Omental fat pad (tissue), 3 donors: ENCODE measurements at regions not wholly inside any gene's neighbourhood (a gene's known extent, or its start where the extent isn't known, plus 50 kb on each side); places are given as distances from the start of the nearest gene placed in this dataset.

Experiments used
- ATAC-seq: fragments of 150-250 bp; one replicate; pipeline ENCODE4 v1.9.1; 2016; ENCODE audit warnings: mild to moderate bottlenecking, moderate library complexity; ENCODE audit not compliant: low FRiP score
- DNase-seq: peaks from one replicate; pipeline ENCODE4 v3.0.0-alpha.2; 2019; ENCODE audit warnings: low spot score
- TF ChIP-seq, protein P1 (sequence below), 3 donors: fragments of 450-650 bp; IDR thresholded peaks; one replicate each; pipeline ENCODE4 v1.5.1; 2016 to 2017; ENCODE audit warnings: antibody characterized with exemption in 3 of 3, mild to moderate bottlenecking in 3 of 3, moderate library complexity in 2 of 3

DNA sequence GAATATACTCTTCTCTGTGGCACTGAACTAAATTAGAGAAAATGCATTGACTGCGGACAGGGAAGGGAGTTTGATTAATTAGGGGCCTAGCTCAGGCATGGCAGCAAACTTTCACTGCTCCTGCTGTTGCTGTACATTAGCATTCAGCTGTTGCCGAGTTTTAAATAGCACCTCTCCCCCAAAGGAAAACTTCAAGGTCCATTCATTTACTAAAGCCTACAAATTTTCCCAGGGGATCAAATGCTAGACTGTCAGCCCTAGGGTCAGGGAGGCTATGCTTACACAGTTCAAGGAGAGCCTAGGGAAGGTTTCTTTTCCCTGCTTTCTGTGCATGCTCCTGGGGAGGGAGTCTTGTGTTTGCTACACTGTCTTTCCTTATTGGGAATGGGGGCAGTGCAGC is 60.0 kb upstream of the GZMB start:
- no peak for ATAC-seq
- no peak for DNase-seq
- TF ChIP-seq, protein P1, sequence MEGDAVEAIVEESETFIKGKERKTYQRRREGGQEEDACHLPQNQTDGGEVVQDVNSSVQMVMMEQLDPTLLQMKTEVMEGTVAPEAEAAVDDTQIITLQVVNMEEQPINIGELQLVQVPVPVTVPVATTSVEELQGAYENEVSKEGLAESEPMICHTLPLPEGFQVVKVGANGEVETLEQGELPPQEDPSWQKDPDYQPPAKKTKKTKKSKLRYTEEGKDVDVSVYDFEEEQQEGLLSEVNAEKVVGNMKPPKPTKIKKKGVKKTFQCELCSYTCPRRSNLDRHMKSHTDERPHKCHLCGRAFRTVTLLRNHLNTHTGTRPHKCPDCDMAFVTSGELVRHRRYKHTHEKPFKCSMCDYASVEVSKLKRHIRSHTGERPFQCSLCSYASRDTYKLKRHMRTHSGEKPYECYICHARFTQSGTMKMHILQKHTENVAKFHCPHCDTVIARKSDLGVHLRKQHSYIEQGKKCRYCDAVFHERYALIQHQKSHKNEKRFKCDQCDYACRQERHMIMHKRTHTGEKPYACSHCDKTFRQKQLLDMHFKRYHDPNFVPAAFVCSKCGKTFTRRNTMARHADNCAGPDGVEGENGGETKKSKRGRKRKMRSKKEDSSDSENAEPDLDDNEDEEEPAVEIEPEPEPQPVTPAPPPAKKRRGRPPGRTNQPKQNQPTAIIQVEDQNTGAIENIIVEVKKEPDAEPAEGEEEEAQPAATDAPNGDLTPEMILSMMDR (IDR thresholded peaks at IDR 0.05) = no peak

DNA sequence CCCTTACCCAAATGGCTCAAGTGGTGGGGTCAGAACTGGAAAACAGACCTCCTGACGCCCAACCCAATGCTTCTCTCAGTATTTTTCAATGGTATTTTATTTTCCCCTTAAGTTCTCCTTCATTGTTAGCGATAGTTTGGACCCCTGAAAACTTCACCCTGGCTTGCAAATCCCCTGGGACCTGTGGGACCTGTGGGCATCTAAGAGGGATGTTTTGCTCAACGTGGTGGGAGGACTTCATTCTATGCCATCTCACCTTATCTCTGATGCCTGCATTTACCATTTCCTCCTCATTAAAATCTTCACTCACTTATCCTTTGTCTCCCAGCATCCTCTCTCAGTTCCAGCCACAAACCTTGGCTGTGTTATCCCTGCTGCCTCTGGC is 59.4 kb upstream of the GZMB start:
- no peak for DNase-seq
- ATAC-seq = no peak
- TF ChIP-seq, protein P1 (IDR thresholded peaks at IDR 0.05) = no peak

DNA sequence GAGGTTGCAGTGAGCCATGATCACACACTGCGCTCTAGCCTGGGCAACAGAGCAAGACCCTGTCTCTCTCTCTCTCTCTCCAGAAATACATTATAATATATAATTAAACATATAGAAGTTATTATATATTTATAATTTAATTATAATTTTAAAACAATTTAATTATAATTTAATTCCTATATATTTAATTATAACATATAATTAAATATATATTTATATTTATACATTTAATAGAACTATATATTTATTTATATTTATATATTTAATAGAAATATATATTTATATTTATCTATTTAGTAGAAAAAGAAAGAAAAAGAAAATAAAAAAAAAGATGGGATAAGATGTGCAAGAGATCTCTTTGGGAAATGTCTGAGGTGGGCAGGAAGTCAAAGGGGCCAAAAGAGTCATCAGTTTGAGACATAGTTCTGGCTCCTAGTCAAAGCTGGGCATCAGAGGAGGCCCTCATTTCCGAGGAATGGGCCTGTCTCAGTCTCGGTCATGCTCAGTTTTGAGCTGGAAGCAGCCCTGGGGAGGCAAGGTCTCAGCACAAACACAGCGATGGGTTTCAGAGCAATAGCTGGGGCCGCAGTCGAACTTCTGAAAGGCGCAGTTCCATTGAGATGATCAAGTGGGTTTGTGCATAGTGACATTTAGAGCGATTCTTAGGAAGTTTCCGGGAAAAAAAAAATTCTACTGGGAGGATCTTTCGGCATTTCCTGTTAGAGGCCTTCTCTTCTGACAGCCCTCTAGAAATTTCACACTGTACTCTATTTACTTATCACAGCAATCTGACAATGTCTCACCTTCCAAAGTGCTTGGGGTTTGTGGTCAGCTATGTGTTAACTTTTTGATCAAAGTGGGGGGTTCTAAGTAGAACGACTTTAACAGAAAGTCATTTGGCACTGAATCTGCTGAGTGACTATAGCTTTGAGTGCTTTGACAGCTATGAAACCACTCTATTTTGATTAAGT is 58.7 kb upstream of the GZMB start:
- no peak for DNase-seq
- ATAC-seq = no peak
- TF ChIP-seq, protein P1 (IDR thresholded peaks at IDR 0.05) = no peak

DNA sequence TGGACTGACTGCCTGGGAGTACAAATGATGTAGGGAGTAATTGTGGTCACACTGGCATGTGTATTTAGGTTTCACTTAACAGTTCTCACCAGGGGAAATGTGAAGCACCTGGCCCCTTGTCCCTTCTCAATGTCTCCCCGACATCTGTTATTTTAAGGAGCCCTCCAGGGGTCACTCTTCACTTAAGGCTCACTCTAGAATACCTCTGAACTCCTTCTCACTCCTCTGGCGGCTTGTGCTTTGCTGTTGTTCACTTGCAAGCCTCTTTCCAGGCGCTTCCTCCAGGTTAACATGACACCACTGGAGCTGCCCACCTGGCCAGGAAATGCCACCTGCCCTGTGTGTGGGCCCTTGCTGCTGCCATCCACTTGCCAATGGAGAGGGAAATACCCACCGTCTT is 56.5 kb upstream of the GZMB start:
- TF ChIP-seq, protein P1 (IDR thresholded peaks at IDR 0.05) = no peak
- ATAC-seq (no peak), DNase-seq (no peak)

DNA sequence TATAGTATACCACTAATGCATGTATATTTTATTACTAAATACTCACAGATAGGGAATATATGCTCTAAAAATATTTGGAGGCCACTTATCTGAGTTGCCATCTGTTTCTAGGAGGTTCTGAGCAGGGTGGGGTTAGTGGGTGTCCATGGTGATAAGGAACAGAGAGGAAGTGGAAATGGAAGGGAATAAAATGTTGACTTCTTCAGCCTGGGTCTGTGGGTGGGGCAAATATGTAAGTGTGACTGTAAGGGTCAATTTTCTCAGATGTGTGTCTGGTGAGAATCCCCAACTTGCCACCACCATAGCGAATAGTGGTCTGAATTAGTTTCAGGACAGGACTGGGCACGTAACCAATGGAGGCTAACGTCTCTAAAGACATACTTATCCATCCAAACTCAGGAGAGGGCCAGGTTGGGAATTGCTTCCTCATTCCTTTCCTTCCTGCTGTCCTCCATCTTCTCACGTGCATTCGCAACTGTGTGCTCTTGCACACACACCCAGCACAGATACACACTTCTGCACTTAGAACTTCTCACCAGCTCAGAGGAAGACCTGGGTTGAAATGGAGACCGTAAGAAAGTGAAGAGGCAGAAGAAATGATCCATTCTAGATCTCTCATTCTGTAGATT is 54.2 kb upstream of the GZMB start:
- TF ChIP-seq, protein P1 (IDR thresholded peaks at IDR 0.05) = no peak
- ATAC-seq (no peak), DNase-seq (no peak)
